IPS-18a (cell line): ENCODE measurements at regions not wholly inside any gene's neighbourhood (a gene's known extent, or its start where the extent isn't known, plus 50 kb on each side); places are given as distances from the start of the nearest gene placed in this dataset.

Experiments
- H3K27ac ChIP-seq: one replicate; pipeline ENCODE4 v1.5.1; 2013; ENCODE audit warnings: low read length
- H3K27me3 ChIP-seq: one replicate; pipeline ENCODE4 v1.6.1; 2013; ENCODE audit warnings: mild to moderate bottlenecking, low read length; ENCODE audit not compliant: control insufficient read depth, insufficient read depth
- H3K36me3 ChIP-seq: one replicate; pipeline ENCODE4 v1.6.1; 2013; ENCODE audit warnings: low read depth, low read length; ENCODE audit not compliant: control insufficient read depth
- H3K4me1 ChIP-seq: one replicate; pipeline ENCODE4 v1.6.1; 2013; ENCODE audit warnings: low read depth, low read length; ENCODE audit not compliant: control insufficient read depth
- H3K4me3 ChIP-seq: one replicate; pipeline ENCODE4 v1.5.1; 2013; ENCODE audit warnings: low read length
- H3K9ac ChIP-seq: one replicate; pipeline ENCODE4 v1.6.1; 2013; ENCODE audit warnings: mild to moderate bottlenecking, low read length, moderate library complexity
- H3K9me3 ChIP-seq: one replicate; pipeline ENCODE4 v1.6.1; 2013; ENCODE audit warnings: low read depth, low read length; ENCODE audit not compliant: control insufficient read depth

- no peak overlapping the region for H3K4me3 ChIP-seq
- H3K27ac ChIP-seq: no peak overlapping the region
- H3K9me3 ChIP-seq: no peaks in the 10 kb centered on the region
- H3K4me1 ChIP-seq: no peaks in the 10 kb centered on the region
- H3K36me3 ChIP-seq: no peaks in the 10 kb centered on the region
- H3K9ac ChIP-seq: no peak overlapping the region
- H3K27me3 ChIP-seq: no peaks in the 10 kb centered on the region
These were observed 585.6 kb downstream of the PLPP3 start for GRCh38 chr1:55993646-55994318.

- H3K4me1 ChIP-seq: peaks cover 11% of the 10 kb centered on the region
- no peak overlapping the region for H3K27ac ChIP-seq
- H3K36me3 ChIP-seq: no peaks in the 10 kb centered on the region
- H3K4me3 ChIP-seq: no peak overlapping the region
- no peaks in the 10 kb centered on the region for H3K9me3 ChIP-seq
- no peak overlapping the region for H3K9ac ChIP-seq
- no peaks in the 10 kb centered on the region for H3K27me3 ChIP-seq
These were observed 589.4 kb downstream of the PLPP3 start for GRCh38 chr1:55990007-55990406.

- no peaks in the 10 kb centered on the region for H3K9me3 ChIP-seq
- no peaks in the 10 kb centered on the region for H3K27me3 ChIP-seq
- H3K9ac ChIP-seq: no peak overlapping the region
These were observed 590.4 kb downstream of the PLPP3 start for GRCh38 chr1:55988963-55989452.

GRCh38 chr1:55987491-55988249, 591.7 kb downstream of the PLPP3 start:
- H3K4me1 ChIP-seq: peaks cover 11% of the 10 kb centered on the region
- no peak overlapping the region for H3K4me3 ChIP-seq
- H3K27ac ChIP-seq: no peak overlapping the region
- H3K9me3 ChIP-seq: no peaks in the 10 kb centered on the region
- no peak overlapping the region for H3K9ac ChIP-seq
- no peaks in the 10 kb centered on the region for H3K36me3 ChIP-seq
- no peaks in the 10 kb centered on the region for H3K27me3 ChIP-seq

More at GRCh38 chr1:55988963-55989452, 590.4 kb downstream of the PLPP3 start:
- Histone ChIP-seq H3K4me3 (no peak overlapping the region), H3K4me1 (peaks cover 11% of the 10 kb centered on the region), H3K36me3 (no peaks in the 10 kb centered on the region), H3K27ac (no peak overlapping the region)

GRCh38 chr1:55986003-55986402, 593.4 kb downstream of the PLPP3 start:
- Histone ChIP-seq H3K4me3 (no peak overlapping the region), H3K27ac (no peak overlapping the region), H3K9me3 (no peaks in the 10 kb centered on the region)

GRCh38 chr1:55981010-55981650, 598.2 kb downstream of the PLPP3 start:
- no peaks in the 10 kb centered on the region for H3K4me1 ChIP-seq
- H3K36me3 ChIP-seq: no peaks in the 10 kb centered on the region
- H3K9me3 ChIP-seq: no peaks in the 10 kb centered on the region
- no peak overlapping the region for H3K27ac ChIP-seq
- no peak overlapping the region for H3K9ac ChIP-seq
- no peaks in the 10 kb centered on the region for H3K27me3 ChIP-seq
- no peak overlapping the region for H3K4me3 ChIP-seq

More at GRCh38 chr1:55986003-55986402, 593.4 kb downstream of the PLPP3 start:
- no peak overlapping the region for H3K9ac ChIP-seq
- H3K27me3 ChIP-seq: no peaks in the 10 kb centered on the region
- H3K4me1 ChIP-seq: peaks cover 11% of the 10 kb centered on the region
- no peaks in the 10 kb centered on the region for H3K36me3 ChIP-seq

GRCh38 chr1:55980582-55980981, 598.8 kb downstream of the PLPP3 start:
- Histone ChIP-seq H3K9ac (no peak overlapping the region), H3K4me3 (no peak overlapping the region), H3K27me3 (no peaks in the 10 kb centered on the region), H3K4me1 (no peaks in the 10 kb centered on the region), H3K36me3 (no peaks in the 10 kb centered on the region), H3K27ac (no peak overlapping the region), H3K9me3 (no peaks in the 10 kb centered on the region)

- Histone ChIP-seq H3K27ac (no peak overlapping the region), H3K9me3 (no peaks in the 10 kb centered on the region), H3K4me1 (no peaks in the 10 kb centered on the region), H3K9ac (no peak overlapping the region), H3K4me3 (no peak overlapping the region), H3K27me3 (no peaks in the 10 kb centered on the region), H3K36me3 (no peaks in the 10 kb centered on the region)
These were observed 604.5 kb downstream of the PLPP3 start for GRCh38 chr1:55974714-55975441.

- Histone ChIP-seq H3K4me1 (no peaks in the 10 kb centered on the region), H3K9ac (no peak overlapping the region), H3K27me3 (no peaks in the 10 kb centered on the region), H3K27ac (no peak overlapping the region), H3K9me3 (no peaks in the 10 kb centered on the region), H3K36me3 (no peaks in the 10 kb centered on the region), H3K4me3 (no peak overlapping the region)
These were observed 608.7 kb downstream of the PLPP3 start for GRCh38 chr1:55970526-55971110.

GRCh38 chr1:55969322-55969721, 610.0 kb downstream of the PLPP3 start:
- H3K4me3 ChIP-seq: no peak overlapping the region
- no peak overlapping the region for H3K27ac ChIP-seq
- no peaks in the 10 kb centered on the region for H3K9me3 ChIP-seq
- no peaks in the 10 kb centered on the region for H3K27me3 ChIP-seq
- H3K9ac ChIP-seq: no peak overlapping the region
- no peaks in the 10 kb centered on the region for H3K4me1 ChIP-seq
- H3K36me3 ChIP-seq: no peaks in the 10 kb centered on the region

- Histone ChIP-seq H3K27me3 (no peaks in the 10 kb centered on the region), H3K9me3 (no peaks in the 10 kb centered on the region), H3K4me3 (no peak overlapping the region), H3K4me1 (no peaks in the 10 kb centered on the region), H3K36me3 (no peaks in the 10 kb centered on the region), H3K9ac (no peak overlapping the region), H3K27ac (no peak overlapping the region)
These were observed 610.7 kb downstream of the PLPP3 start for GRCh38 chr1:55968661-55969060.
